Activated T-cell treated with anti-CD3 and anti-CD28 coated beads, Interleukin-2, amount 50 U/mL, for 48 hours (primary cell): ENCODE measurements at regions not wholly inside any gene's neighbourhood (a gene's known extent, or its start where the extent isn't known, plus 50 kb on each side); places are given as distances from the start of the nearest gene placed in this dataset.
A peak's percentile ranks its signal among the peaks of the same experiment; 100 is the strongest.
"Not testable (repeated sequence)": the region's sequence is repeated elsewhere in the genome, so short reads cannot be mapped to it uniquely, and the experiment has no call there.

ENCODE experiments used
- DNase-seq, 2 experiments: peaks; one replicate each; pipeline ENCODE4 v3.0.0-alpha.2; 2020

DNA sequence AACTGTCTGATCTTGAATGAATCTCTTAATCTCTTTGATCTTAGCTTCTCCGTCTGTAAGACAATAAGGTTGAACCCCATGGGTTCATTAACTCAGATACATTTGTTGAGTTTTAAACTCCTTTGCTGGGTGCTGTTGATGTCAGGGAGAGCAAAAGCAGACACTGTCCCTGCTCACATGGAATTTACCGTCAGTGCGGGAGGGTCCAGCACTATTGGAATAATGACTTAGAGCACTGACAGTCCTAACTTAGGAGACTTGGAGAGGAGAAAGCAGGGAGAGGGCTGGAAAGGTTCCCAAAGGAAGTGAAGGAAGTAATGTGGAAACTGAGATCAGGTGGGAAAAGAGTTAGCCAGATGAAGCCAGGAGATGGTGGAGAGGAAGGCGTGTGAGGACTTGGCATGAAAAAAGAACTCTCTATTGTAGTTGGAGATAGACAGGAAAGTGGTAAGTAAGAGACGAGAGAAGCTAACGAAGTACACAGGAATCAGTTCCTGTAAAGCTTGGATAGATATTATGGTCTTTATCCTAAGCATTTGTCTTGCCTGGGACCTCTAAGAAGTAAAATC, 141.4 kb upstream of the SERTAD2 start:
- no peak for DNase-seq

DNA sequence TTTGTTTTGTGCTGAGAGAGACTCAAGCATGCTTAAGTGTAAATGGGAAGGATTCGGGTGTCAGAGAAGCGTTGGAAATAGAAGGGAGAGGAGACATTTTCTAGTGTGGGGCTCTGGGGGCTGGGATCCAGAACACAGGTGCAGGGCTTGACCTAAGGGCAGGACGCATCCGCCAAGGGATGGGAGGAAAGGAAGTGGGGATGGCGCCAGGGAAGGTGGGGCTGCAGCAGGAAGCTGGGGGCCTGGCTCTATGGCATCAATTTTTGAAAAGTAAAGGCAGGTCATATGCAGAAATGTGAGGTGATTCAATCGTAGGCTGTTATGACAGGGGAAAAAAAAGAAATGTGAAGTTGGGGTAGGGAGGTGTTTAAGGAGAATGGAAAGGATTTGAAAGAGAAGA, 143.2 kb upstream of the SERTAD2 start:
- DNase-seq: no peak

DNA sequence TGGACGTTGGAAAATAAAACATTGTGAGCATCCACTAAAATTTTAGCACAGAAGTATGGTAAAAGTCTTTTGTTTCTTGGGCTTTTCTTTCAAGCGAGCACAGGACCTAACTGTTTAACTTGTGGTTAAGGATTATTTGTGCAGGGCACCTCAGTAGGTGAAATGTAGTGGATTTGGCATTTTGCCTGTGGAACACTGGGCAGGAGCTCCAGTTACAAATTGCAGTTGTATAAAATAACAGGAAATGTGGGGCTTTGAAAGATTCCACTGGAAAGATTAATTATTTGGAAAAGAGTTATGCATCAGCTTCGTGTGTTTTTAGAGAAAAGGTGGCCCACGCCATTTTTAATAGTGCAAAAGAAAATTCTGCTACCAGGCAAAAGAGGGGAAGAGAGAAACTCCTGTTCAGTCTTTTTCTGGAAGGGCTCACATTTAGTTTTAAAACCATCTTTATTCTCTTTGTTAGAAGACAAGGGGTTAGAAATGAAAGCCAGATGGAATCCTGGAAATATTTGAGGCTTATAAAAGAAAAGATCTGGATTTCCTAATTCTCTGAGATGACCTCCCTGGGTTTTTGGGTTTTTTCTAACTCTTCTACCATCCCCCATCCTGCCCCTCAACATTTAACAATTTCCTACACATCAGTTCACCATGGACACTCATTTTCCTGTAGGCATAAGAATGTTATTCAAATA, 144.3 kb upstream of the SERTAD2 start:
- DNase-seq: no peak

DNA sequence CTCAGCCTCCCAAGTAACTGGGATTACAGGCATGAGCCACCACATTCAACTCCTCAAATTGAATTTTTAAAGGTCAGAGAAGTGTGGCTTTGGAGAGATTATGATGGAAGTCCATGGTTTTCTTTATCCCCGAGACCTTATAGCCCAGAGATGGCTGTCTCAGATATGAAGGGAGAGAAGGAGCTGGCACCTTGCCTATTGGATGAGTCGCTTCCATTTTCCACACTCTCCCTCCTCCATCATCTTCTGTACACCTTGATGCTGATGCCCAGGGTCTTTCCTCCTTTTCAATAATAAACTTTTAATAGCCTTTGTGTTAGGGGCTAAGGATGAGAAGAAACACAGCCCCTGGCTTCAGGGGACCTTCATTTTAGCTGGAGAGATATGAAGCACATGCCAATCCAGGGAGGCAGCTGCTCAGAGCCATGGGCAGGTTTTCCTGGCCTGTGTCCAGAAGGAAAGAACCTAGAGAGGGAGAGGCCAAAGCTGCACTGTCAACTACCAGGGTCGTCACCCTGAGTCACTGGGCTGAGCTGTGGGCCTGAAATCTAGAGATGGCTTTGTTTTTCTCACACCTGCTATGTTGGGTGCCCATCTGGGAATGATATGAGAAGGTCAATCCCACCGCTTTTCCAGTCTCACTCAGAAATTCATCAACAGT, 146.0 kb upstream of the SERTAD2 start:
- no peak for DNase-seq

DNA sequence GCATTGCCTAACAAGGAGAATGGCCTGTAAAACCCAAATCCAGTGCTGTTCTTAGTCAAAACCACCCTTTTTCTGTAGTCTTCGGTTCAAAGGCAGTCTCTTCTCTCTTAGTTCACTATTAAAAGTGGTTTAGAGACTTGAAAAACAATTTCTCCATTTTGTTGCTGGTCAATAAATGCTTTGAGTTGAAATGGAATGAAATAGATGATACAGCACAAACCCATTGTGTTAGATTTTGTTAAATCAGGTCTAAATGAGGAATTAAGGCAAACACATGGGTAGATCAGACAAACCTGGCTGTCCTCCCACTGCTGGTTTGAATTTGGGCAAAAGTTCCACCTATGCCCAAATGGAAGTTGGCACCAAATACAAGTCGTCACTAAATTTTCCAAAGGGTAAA, 150.1 kb upstream of the SERTAD2 start:
- no peak for DNase-seq

DNA sequence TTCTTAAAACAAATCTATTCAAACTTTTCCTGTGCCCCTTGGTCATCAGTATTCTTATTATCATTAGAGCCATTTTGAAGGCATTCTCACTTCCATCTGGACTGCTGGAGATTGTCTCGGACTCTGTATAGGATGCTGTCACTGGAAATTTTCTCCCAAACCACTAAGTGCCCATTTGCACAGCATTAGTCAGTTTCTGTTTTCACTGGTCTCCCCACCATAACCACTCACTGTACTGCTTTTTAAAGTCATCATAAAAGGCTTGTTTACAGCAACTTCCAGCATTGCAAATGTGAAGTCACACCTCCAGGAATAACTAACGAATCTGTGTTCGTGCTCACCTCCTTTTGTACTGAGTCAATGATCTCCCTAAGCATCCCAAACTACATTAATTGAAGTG, 150.9 kb upstream of the SERTAD2 start:
- DNase-seq: no peak

DNA sequence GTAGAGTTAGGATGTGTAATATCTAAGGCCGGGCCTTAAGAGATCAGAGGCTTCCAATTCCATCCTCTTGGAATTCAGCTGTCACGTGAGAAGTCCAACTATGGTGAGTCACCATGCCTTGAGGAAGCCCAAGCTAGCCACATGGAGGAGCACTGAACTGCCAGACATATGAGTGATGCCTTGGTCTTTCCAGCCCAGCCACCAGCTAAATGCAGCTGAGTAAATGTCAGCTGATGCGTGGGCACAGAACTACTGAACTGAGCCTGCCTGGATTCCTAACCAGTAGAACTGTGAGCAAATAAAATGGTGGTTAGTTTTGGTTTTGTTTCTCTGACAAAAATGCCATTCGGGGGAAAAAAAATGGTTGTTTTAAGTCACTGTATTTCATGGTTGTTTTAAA, 153.7 kb upstream of the SERTAD2 start:
- DNase-seq: peak; percentile 61 to 72

DNA sequence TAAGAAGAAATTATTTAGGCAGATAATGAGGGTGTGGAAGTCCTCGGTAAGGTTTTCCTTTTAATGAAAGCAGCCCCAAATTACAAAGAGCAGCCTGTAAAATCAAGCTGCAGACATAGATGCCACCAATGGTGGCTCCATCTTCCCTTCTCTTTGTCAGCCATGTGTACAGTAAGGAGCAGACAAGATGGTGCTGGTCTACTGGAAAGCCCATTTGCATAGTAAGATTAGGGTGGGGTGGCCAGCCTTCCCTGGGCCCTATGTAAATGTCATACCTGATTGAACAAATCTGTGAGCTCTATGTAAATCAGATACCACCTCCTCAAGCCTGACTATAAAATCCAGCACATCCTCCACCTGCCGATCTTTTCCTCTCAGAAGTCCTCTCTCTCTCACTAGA, 154.4 kb upstream of the SERTAD2 start:
- DNase-seq: no peak

DNA sequence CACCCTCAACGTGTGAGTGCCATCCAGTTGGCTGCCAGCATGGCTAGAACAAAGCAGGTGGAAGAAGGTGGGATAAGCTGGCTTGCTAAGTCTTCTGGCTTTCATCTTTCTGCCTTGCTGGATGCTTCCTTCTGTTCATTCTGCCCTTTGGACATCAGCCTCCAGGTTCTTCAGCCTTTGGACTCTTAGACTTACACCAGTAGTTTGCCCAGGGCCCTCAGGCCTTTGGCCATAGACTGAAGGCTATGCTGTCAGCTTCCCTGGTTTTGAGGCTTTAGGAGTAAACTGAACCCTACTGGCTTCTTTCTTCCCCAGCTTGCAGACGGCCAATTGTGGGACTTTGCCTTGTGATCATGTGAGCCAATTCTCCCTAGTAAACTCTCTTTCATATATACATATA, 155.0 kb upstream of the SERTAD2 start:
- DNase-seq: no peak

DNA sequence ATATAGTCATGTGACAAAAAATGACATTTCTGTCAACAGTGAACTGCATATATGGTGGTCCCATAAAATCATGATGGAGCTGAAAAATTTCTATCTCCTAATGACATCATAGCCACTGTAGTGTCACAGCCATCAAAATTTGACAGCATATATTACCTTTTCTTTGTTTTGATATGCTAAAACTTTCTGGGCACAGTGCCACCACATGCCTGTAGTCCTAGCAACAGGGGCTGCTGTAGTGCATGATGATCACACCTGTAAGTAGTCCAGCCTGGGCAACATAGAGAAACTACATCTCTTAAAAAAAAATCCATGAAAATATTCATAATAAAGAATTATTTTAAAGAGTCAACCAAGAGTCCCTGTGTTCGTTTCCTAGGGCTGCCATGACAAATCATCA, 155.5 kb upstream of the SERTAD2 start:
- DNase-seq: no peak

DNA sequence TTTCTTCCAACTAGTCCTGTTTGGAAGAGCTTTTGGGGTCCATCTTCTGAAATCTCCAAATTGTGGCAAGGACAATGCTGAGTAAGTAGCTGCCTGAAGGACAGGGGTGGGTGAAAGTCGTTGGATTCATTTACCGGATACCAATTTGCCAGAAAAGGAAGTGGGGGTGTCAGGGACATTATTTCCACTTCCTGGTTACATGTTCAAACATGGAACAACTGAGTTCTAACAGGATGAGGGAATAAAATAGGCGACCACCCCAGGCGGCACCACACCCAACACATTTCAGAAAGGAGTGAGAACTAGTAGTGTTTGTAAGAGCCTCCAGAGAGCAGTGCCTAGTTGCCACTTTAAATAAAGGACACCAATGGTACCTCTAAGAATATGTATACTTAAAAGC, 158.6 kb upstream of the SERTAD2 start:
- DNase-seq: no peak

DNA sequence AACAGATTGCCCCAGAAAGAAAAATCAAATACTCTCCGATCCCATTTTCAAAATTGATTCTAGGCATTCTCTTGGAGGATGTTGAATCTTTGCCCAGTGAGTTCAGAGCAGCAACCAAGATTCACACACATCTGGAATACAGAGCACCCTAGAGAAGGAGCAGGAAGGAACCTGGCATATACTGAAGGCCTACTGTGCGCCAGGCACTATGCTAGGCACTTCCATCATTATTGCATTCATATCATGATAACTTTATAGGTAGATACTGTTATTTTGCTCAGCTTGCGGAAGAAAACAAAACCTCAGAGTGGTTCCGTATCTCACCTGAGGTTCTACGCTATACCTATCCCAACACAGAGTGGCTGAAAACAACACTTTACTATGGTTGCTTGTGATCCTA, 160.3 kb upstream of the SERTAD2 start:
- DNase-seq: no peak

DNA sequence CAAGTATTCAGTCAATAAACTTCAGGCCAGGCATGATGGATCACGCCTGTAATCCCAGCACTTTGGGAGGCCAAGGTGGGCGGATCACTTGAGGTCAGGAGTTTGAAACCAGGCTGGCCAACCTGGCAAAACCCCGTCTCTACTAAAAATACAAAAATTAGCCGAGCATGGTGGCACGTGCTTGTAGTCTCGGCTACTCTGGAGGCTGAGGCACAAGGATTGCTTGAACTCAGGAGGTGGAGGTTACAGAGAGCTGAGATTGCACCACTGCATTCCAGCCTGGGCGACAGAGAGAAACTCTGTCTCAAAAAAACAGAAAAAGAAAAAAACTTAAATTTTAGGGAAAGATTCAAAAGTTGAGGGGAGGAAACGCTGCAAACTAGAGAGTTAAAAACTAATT, 162.8 kb upstream of the SERTAD2 start:
- not testable (repeated sequence) for DNase-seq

DNA sequence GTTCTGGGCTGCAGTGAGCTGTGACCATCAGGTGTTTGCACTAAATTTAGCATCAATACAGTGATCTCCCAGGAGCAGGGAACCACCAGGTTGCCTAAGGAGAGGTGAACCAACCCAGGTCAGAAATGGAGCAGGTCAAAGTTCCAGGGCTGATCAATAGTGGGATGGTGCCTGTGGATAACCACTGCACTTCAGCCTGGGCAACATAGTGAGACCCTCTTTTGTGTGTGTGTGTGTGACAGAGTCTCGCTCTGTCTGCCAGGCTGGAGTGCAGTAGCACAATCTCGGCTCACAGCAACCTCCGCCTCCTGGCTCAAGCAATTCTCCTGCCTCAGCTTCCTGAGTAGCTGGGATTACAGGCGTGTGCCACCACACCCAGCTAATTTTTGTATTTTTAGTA, 163.7 kb upstream of the SERTAD2 start:
- no peak for DNase-seq

DNA sequence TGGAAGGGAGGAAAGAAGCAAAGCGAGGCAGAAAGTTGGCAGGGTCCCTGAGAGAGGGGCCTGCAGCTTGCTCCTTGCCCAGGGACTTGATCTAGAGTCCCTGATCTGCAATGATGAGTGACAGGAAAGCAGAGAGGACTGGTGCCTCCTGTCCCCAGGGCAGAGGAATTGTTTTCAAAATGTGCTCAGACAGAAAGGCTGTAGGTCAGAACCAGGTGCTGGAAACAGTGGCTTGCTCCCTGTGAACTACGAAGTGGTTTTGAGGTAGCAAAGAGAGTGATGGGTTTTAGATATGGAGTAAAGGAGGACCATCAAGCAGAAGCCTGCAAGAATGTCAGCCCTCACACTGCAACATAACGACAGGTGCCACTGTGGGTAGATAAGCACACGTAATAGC, 164.9 kb upstream of the SERTAD2 start:
- no peak for DNase-seq

DNA sequence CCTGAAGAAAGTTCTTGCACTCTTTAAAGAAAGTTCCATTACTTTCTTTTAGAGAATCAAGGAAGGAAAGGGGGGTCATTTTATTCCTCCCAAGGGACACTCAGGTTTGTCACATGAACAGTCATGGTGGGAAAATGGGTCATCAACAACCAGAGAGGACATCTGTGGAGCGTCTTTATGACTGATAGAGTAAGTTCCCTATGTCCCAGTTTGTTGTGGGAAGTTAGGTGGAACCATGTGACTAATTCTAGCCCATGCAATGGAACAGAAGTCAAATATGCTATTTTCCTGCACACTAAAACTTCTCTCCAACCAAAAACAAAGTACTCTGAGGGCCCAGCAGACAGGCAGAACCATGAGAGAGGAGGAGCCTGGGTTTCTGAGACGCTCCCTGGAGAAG, 165.6 kb upstream of the SERTAD2 start:
- DNase-seq: no peak

DNA sequence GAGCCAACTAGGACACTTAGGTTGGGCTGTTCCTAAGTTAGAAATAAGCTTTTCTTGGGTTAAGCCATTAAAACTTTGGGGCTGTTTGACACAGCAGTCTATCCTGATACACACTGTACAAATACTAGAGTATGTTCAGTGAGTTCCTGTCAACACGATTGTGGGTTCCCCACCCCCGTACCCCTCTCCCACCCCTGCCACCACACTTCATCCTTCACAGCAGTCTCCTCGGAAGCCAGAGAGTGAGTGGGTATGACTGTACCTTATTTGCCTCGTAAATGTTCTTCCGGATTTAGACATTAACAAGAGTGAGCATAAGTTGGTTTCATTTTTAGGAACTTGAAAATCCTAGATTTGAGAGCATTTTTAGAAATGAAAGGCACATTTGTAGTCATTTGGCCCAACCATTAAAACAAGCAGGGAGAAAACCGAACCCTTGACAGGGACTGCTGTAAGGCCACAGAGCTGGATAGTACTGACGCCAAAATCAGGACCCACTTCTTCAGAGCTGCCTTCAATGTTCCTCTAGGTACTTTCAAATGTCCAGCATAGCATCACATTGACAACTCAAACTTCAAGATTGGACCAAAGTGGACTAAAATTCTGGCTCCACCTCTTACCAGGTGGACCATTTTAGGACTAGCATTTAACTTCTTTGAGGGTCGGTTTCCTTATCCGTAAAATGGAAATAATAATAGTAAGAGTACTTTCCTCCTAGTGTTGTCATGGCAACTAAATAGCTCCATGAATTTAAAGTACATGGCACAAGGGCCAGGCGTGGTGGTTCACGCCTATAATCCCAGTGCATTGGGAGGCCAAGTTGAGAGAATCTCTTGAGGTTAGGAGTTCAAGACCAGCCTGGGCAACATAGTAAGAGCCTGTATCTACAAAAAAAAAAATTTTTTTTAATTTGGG, 166.3 kb upstream of the SERTAD2 start:
- DNase-seq: peak; percentile 55 to 66

DNA sequence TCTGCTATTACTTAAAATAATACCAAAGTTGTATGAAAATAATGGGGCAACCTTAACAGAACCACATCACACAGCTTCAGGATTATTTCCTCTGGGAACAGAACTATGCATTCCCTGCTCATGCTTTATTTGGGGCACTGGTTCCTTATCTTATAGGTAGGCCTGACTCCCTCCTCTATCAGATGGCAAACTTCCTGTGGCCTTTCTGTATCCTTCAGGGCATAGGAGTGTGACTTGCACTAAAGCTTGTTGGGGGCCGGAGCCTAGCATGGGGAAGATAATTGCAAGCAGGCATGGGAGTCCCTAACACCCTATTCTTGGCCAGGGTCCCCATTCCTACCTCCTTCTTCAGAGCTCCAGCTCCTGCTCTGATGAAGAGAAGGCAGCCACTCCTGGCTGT, 167.2 kb upstream of the SERTAD2 start:
- no peak for DNase-seq

DNA sequence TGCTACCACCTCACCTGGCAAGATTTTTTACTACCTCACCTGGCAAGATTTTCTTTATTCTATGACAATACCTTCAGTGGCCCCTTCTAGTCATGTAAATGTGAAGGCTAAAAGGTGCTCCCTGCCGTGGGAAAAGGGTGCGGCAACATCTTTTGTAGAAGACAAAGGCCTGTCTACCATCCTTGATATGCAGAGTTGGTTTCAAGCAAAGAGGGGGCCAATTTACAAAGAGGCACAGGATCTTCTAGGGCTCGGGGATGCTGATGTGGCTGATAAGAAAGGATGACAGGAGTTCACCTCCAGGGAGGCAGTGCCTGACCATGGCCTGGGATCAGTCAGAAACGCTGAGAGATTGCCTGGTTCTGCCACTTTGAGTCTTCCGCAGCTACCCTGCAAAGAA, 165.4 kb upstream of the SLC1A4 start:
- DNase-seq: no peak

DNA sequence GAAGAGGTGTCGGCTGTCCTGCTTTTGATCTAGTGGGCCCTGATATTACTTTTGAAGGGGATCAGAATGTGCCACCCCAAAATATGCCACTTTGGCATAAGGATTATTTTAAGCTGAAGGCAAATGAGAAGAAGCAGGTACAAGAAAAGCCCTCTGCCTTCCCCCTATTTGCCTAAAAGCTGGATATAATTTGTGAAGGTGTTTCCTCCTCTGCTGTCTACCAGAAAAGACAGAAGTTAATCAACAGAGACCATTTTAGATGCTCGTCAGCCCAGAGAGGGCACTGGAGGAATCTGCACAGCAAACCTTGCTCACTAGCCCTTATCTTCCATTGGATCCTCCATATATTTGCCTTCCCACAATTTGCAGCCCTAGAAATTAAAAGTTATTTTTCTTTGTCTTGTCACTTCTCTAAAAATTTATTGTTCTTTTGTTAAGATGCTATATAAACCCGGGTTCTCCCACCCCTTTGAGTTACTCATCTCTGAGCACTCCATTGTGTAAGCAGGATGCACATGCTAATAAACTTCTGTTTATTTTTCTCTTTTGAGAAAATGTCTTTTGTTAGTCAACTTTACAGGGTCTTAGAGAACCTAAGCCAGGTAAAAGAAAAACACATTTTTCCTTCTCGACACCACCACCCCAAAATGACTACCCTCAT, 163.2 kb upstream of the SLC1A4 start:
- DNase-seq: no peak

DNA sequence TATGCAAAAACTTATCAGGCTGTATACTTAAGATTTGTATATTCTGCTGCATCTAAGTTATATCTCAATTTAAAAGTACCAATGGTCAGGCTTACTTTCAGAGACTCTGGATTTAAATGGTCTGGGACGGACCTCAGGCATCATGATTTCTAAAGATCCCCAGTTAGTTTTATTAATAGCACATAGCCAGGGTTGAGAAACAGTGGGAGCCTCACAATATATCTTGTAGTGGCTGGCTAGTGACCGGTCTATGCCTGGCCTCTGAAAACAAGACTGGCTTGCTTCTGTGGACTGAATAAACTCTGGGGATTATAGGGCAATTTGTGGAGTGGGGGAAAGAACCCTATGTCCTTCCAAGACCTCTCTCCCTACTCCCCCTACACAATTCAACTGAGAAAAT, 162.5 kb upstream of the SLC1A4 start:
- no peak for DNase-seq

DNA sequence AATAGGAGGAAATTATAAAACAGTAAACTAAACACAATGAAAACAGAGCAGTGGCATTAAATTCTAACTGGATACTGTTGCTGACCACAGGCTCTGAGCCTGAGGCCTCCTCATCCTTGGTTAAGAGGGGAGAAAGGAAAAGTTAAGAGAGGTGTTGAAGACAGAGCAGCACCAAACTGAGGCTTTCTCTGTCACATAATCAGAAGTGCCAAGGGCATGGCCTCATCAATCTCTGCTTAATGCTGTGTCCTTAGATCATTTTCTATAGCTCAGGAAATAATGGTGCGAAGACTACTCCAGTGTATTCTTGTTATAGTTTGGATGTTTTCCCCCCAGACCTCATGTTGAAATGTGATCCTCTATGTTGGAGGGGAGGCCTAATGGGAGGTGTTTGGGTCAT, 160.9 kb upstream of the SLC1A4 start:
- no peak for DNase-seq

DNA sequence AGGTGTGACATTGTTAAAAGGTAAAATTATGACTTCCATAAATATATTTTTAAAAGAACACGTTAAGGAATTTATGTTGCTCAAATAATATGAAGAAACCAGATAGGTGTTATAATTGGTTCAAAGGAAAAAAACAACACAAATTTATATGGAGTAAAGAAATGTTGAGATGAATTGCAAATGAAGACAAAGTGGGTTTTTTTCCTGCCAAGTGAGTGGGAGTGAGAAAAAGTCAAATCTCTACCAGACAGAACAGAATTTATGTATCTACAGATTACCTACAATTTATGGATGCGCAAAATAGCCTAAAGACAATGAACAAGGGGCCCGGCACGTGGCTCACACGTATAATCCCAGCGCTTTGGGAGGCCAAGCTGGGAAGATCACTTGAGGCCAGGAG, 159.7 kb upstream of the SLC1A4 start:
- no peak for DNase-seq
